22Rv1 (cell line): ENCODE measurements at regions not wholly inside any gene's neighbourhood (a gene's known extent, or its start where the extent isn't known, plus 50 kb on each side); places are given as distances from the start of the nearest gene placed in this dataset.

ENCODE experiments used
- ZFX ChIP-seq: fragments of 450-650 bp; IDR thresholded peaks from 2 replicates; pipeline ENCODE4 v1.6.1; 2017; ENCODE audit warnings: antibody characterized with exemption, borderline replicate concordance
- TF ChIP-seq, protein P1 (sequence below): fragments of 450-650 bp; IDR thresholded peaks from 2 replicates; pipeline ENCODE4 v1.5.1; 2017; ENCODE audit warnings: mild to moderate bottlenecking

- TF ChIP-seq, protein P1, sequence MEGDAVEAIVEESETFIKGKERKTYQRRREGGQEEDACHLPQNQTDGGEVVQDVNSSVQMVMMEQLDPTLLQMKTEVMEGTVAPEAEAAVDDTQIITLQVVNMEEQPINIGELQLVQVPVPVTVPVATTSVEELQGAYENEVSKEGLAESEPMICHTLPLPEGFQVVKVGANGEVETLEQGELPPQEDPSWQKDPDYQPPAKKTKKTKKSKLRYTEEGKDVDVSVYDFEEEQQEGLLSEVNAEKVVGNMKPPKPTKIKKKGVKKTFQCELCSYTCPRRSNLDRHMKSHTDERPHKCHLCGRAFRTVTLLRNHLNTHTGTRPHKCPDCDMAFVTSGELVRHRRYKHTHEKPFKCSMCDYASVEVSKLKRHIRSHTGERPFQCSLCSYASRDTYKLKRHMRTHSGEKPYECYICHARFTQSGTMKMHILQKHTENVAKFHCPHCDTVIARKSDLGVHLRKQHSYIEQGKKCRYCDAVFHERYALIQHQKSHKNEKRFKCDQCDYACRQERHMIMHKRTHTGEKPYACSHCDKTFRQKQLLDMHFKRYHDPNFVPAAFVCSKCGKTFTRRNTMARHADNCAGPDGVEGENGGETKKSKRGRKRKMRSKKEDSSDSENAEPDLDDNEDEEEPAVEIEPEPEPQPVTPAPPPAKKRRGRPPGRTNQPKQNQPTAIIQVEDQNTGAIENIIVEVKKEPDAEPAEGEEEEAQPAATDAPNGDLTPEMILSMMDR, result no peak
- TF ChIP-seq ZFX, result no peak
Observed at GRCh38 chr13:40466272-40466671, 200.2 kb downstream of the FOXO1 start.
